Left lobe of liver (tissue), 2 donors: ENCODE measurements at regions not wholly inside any gene's neighbourhood (a gene's known extent, or its start where the extent isn't known, plus 50 kb on each side); places are given as distances from the start of the nearest gene placed in this dataset.

ENCODE experiments used
- ATAC-seq: fragments of 200-7000 bp; cut with Tn5 transposase; one replicate; pipeline ENCODE4 v1.9.1; 2020; ENCODE audit warnings: mild to moderate bottlenecking, moderate library complexity
- DNase-seq: peaks from one replicate; pipeline ENCODE4 v3.0.0-alpha.2; 2020; ENCODE audit warnings: low spot score
- donor health status: DM: no; HTN: no; CAD: no; lungs with moderate emphysema.
- donor health status: DM: no; HTN: yes; CAD: no.

GRCh38 chr2:120849278-120849677 is 113.6 kb downstream of the GLI2 start:
- DNase-seq (no peak), ATAC-seq (no peak)

- DNase-seq (no peak), ATAC-seq (no peak)
These were observed 114.9 kb downstream of the GLI2 start for GRCh38 chr2:120850551-120850950.

GRCh38 chr2:120851116-120851773 is 115.6 kb downstream of the GLI2 start:
- ATAC-seq: no peak
- DNase-seq: no peak

GRCh38 chr2:120852200-120852815 is 116.6 kb downstream of the GLI2 start:
- no peak for ATAC-seq

DNA sequence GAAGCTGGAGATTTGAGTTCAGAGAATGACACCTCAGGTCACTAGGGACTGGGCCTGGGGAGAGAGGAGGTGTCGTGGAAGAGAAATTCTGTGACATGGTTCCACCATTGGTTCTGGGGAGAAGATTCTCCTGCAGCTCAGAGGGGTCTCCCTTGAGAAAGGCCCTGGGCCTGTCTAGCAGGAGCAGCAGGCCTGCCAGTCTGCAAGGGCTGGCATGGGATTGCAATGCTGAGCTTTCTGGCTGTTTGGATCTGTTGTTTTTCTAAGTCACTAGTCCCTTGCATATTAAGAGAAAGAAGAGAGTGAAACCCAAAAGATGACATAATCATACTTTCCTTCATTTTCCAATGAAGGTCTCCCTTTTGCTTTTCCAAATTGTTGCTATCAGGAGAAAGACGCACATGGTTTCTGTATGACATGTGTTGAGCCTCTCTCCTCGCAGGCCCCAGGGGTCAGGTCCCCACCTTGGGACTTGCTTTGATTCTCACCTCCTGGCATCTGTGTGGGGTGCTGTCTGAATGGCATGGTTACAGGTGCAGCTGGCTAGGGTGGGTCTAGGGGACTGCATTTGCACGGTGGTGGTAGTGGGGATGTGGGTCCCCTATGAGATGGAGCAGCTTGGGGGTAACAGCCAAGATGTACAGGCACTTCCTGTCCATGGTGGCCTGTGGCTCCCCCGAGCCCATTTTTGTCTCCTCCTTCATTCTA is 117.8 kb downstream of the GLI2 start:
- DNase-seq (no peak), ATAC-seq (no peak)

More at GRCh38 chr2:120852200-120852815, 116.6 kb downstream of the GLI2 start:
- no peak for DNase-seq

DNA sequence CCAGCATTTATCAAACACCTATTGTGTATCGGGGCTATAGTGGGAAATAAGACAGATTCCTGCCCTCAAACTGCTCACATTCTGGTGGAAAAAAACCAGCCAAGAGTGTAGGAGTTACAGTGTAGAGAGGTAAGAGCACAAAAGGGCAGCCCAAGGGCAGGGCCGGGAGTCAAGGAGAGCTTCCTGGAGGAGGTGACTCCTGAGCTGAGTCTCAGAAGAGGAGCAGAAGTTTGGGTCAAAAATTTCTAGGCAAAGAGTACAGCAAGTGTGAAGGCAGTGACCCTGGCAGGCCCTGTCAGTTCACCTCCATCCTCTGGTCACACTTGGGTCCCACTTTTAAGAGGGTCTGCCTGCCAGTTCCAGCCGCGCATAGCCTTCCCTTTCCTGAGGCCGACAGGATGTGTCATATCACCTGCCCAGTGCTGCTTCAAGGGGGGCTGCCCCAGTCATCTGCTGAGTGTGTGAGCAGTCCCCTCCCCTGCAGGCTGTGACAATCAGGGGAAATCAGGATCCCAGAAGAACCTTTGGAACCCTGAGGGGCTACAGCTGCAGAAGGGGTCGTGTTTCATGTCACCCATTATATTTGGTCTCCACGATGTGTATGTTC is 118.4 kb downstream of the GLI2 start:
- no peak for DNase-seq
- no peak for ATAC-seq

GRCh38 chr2:120854766-120855530 is 119.3 kb downstream of the GLI2 start:
- DNase-seq (no peak), ATAC-seq (no peak)

DNA sequence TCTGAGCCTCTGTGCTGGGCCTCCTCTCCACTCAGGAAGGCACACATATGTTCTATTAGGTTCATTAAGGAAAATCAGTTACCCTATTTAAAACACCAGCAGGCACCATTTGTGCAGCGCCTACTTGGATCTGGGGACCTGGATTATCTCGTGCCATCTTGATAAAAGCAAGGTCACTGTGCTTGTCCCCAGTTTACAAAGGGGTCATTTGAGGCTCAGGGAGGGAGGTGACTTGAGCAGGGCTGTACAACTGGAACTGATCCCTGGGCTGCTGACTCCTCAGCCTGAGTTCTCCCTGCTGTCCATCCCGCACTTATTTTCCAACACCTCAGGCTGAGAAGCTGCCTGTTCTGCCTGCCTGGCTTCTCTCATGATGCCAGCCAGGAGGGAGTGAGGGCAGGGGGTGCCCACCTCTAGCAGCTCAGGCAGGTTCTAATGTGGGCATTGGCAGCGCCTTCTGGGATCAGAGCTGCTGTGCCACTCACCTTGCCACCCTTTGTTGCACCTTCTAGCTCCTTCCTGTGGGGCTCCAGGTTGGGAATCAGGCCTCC is 120.3 kb downstream of the GLI2 start:
- DNase-seq: no peak
- ATAC-seq: no peak

GRCh38 chr2:120856421-120856862 is 120.8 kb downstream of the GLI2 start:
- DNase-seq: no peak
- peak; percentile 27 for ATAC-seq

DNA sequence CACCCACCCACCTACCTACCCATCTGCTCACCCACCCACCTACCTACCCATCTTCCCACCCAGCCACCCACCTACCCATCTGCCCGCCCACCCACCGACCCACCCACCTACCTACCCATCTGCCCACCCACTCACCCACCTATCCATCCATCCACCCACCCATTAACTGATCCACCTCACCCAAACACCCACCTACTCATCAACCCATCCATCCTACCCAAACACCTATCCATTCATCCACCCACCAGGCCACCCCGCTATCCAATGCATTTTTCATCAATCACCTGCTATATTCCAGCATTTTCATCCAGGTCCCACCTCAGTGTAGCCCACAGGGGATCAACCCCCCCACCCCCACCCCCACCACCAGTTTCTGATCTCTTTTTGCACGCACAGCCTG is 121.8 kb downstream of the GLI2 start:
- no peak for ATAC-seq

DNA sequence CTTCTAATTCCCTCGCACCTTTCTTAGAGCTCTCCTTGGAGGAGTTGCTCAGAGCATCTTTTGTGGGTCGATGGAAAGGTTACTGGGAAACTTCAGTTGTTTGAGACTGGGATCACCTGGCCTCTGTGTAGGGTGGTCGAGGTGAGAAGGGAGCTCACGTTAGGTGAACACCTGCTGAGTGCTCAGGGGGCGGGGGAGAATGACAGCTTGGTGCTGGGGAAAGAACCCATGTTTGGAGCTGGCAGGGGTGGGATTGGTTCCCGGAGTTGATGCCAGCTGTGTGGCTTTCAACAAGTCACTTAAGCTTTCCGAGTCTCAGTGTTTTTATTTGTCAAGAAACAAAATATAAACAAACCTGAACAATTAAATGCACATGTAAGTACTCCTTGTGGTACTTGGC is 122.3 kb downstream of the GLI2 start:
- DNase-seq: no peak

More for the DNA sequence above, 121.8 kb downstream of the GLI2 start:
- no peak for DNase-seq

GRCh38 chr2:120858361-120859106 is 122.9 kb downstream of the GLI2 start:
- DNase-seq (no peak), ATAC-seq (no peak)

More for the DNA sequence above, 122.3 kb downstream of the GLI2 start:
- no peak for ATAC-seq

GRCh38 chr2:120859128-120859527 is 123.5 kb downstream of the GLI2 start:
- DNase-seq: no peak

GRCh38 chr2:120859814-120860578 is 124.3 kb downstream of the GLI2 start:
- no peak for DNase-seq
- no peak for ATAC-seq

More at GRCh38 chr2:120859128-120859527, 123.5 kb downstream of the GLI2 start:
- no peak for ATAC-seq

- no peak for DNase-seq
- no peak for ATAC-seq
These were observed 124.9 kb downstream of the GLI2 start for GRCh38 chr2:120860579-120860922.

GRCh38 chr2:120861191-120861575 is 125.5 kb downstream of the GLI2 start:
- ATAC-seq (no peak), DNase-seq (no peak)

- no peak for ATAC-seq
- DNase-seq: no peak
These were observed 126.0 kb downstream of the GLI2 start for GRCh38 chr2:120861576-120862191.

- DNase-seq (no peak), ATAC-seq (no peak)
These were observed 126.8 kb downstream of the GLI2 start for GRCh38 chr2:120862201-120863060.
